K562 (cell line): ENCODE measurements at regions not wholly inside any gene's neighbourhood (a gene's known extent, or its start where the extent isn't known, plus 50 kb on each side); places are given as distances from the start of the nearest gene placed in this dataset.

Experiments
- ATAC-seq: fragments of 200-7000 bp; cut with Tn5 transposase; 3 replicates; pipeline ENCODE4 v1.9.1; 2020; ENCODE audit warnings: moderate library complexity
- BruUV-seq: library from RNA; stranded (reverse); fragments of 400-500 nt; replicated peaks from 2 replicates; lab custom pipeline; 2021; lab: Mats Ljungman, UMichigan
- CTCF ChIA-PET: fragments of 300-600 bp; formaldehyde crosslinking; extraction: SDS; loops from one replicate; lab custom pipeline; 2021; ENCODE audit warnings: low intra/inter-chr PET ratio; lab: Yijun Ruan, JAX
- POLR2A ChIA-PET: fragments of 300-600, 350-650 bp; sonication (Branson Sonifier 250); formaldehyde crosslinking; extraction: SDS; loops from one replicate; lab custom pipeline; 2021; ENCODE audit warnings: antibody characterized with exemption, inconsistent platforms; lab: Yijun Ruan, JAX
- DNase-seq, 4 experiments: peaks; one replicate each; pipeline versions ENCODE4 v3.0.0 to v3.0.0-alpha.2; 2011 to 2018; ENCODE audit warnings: low spot score in 3 of 4, mixed read lengths in 3 of 4; ENCODE audit errors: extremely low read depth in 1 of 4
- FAIRE-seq: peaks from 2 replicates; lab custom pipeline; 2011; peaks lifted over from hg19 to GRCh38; lab: Jason Lieb, UNC
- H2AFZ ChIP-seq: 2 replicates; pipeline ENCODE4 v1.6.0; 2011; ENCODE audit warnings: low read depth, low read length, control low read depth, inconsistent platforms
- H3K27ac ChIP-seq: fragments of 200-600 bp; 3 replicates; pipeline ENCODE4 v1.8.0; 2011; ENCODE audit warnings: low read depth, mild to moderate bottlenecking, control low read depth, inconsistent platforms, low read length, moderate library complexity, mixed read lengths; ENCODE audit errors: extremely low read depth
- H3K27me3 ChIP-seq, 2 experiments: fragments of 300-600 bp in 1 of 2; 2 replicates in 1 of 2; 3 replicates in 1 of 2; pipeline versions ENCODE4 v1.6.0 to v1.8.0; 2011; ENCODE audit warnings: inconsistent platforms in 2 of 2, low read length in 2 of 2, mild to moderate bottlenecking in 1 of 2, mixed read lengths in 1 of 2, moderate library complexity in 1 of 2; ENCODE audit not compliant: control insufficient read depth in 2 of 2, insufficient read depth in 2 of 2
- H3K36me3 ChIP-seq: fragments of 300-600 bp; 3 replicates; pipeline ENCODE4 v1.8.0; 2011; ENCODE audit warnings: mild to moderate bottlenecking, low read length, inconsistent platforms; ENCODE audit not compliant: control insufficient read depth, insufficient read depth
- H3K4me1 ChIP-seq, 2 experiments: fragments of 200-600 bp in 1 of 2; replicated peaks in 1 of 2; 2 replicates in 1 of 2; 3 replicates in 1 of 2; pipeline versions ENCODE4 v1.5.1 to v1.8.0; 2011; ENCODE audit warnings: inconsistent platforms in 2 of 2, low read length in 2 of 2, mild to moderate bottlenecking in 1 of 2, mixed read lengths in 1 of 2, moderate library complexity in 1 of 2; ENCODE audit not compliant: control insufficient read depth in 2 of 2, insufficient read depth in 2 of 2
- H3K4me2 ChIP-seq: 2 replicates; pipeline ENCODE4 v1.6.1; 2011; ENCODE audit warnings: low read length, control low read depth, inconsistent platforms, mixed read lengths; ENCODE audit not compliant: insufficient read depth
- H3K4me3 ChIP-seq: fragments of 200-600 bp; sonication (generic), shearing (Covaris generic); 2 replicates; pipeline ENCODE4 v1.5.1; 2016; ENCODE audit warnings: control low read depth, inconsistent platforms
- H3K79me2 ChIP-seq: fragments of 200-600 bp; 3 replicates; pipeline ENCODE4 v1.8.0; 2011; ENCODE audit warnings: low read length, inconsistent platforms; ENCODE audit not compliant: control insufficient read depth, insufficient read depth
- H3K9ac ChIP-seq, 2 experiments: 2 replicates each; pipeline versions ENCODE4 v1.6.0 to v1.6.1; 2011; ENCODE audit warnings: low read depth in 2 of 2, low read length in 2 of 2, control low read depth in 1 of 2, inconsistent platforms in 1 of 2, mild to moderate bottlenecking in 1 of 2, mixed read lengths in 1 of 2; ENCODE audit not compliant: insufficient read depth in 1 of 2
- H3K9me1 ChIP-seq: one replicate; pipeline ENCODE4 v1.6.0; 2011; ENCODE audit warnings: inconsistent platforms, mild to moderate bottlenecking, low read length, moderate library complexity; ENCODE audit not compliant: control insufficient read depth, insufficient read depth
- H3K9me3 ChIP-seq: replicated peaks from 2 replicates; pipeline ENCODE4 v1.5.1; 2011; ENCODE audit warnings: low read depth, low read length, inconsistent platforms; ENCODE audit not compliant: control insufficient read depth, insufficient read depth
- H4K20me1 ChIP-seq: replicated peaks from 2 replicates; pipeline ENCODE4 v1.6.1; 2011; ENCODE audit warnings: low read length, inconsistent platforms, mixed read lengths; ENCODE audit not compliant: control insufficient read depth, insufficient read depth
- CREB3 ChIP-seq: fragments of 450-650 bp; conservative IDR thresholded peaks from 2 replicates; pipeline ENCODE4 v1.6.1; 2016; ENCODE audit warnings: missing genetic modification characterization, low read depth, mild to moderate bottlenecking, missing compliant biosample characterization, moderate library complexity
- HOMEZ ChIP-seq: fragments of 250-450 bp; sonication (Bioruptor Pico); IDR thresholded peaks from 2 replicates; pipeline ENCODE4 v1.4.0; 2020; ENCODE audit warnings: mild to moderate bottlenecking, moderate library complexity
- JUND ChIP-seq, 2 experiments: IDR thresholded peaks; 2 replicates in 1 of 2; 3 replicates in 1 of 2; pipeline ENCODE4 v1.6.1; 2011; ENCODE audit warnings: borderline replicate concordance in 2 of 2, low read depth in 2 of 2, low read length in 2 of 2, improper control_type of control experiment in 1 of 2, missing biosample characterization in 1 of 2, missing genetic modification characterization in 1 of 2, missing genetic modification reagents in 1 of 2
- in situ Hi-C: fragments of 300-500 bp; cut with MboI; formaldehyde crosslinking; loops from 4 replicates; pipeline ENCODE4 v1.15.0; 2018; ENCODE audit warnings: inconsistent platforms, mixed read lengths
- intact Hi-C: fragments of 100-400 bp; cut with micrococcal nuclease; formaldehyde crosslinking; loops from 2 replicates; pipeline ENCODE4 v1.14.2; 2022

GRCh38 chr13:80224468-80224867, 116.5 kb downstream of the SPRY2 start:
- Histone ChIP-seq H3K36me3 (no peaks in the 10 kb centered on the region), H3K4me1 (no peaks in the 10 kb centered on the region), H3K9me1 (no peaks in the 10 kb centered on the region), H2AFZ (no peak overlapping the region), H3K79me2 (no peaks in the 10 kb centered on the region), H3K9ac (no peak overlapping the region), H3K9me3 (no peaks in the 10 kb centered on the region), H3K27me3 (no peaks in the 10 kb centered on the region), H3K4me3 (no peak overlapping the region), H3K27ac (no peak overlapping the region), H4K20me1 (no peaks in the 10 kb centered on the region), H3K4me2 (no peak overlapping the region)
- POLR2A ChIA-PET: no interaction called here
- ATAC-seq: no peak
- FAIRE-seq: no peak
- BruUV-seq: no TSS peak
- TF ChIP-seq HOMEZ (CRISPR knock-in tag) (no peak), JUND (IDR thresholded peaks at IDR 0.05; ENCODE audit: borderline replicate concordance, low read depth, low read length) (no peak), JUND (tag; IDR thresholded peaks at IDR 0.05; ENCODE audit: borderline replicate concordance, low read depth, low read length) (0 out of 3 replicates have a peak, but pooled peaks have one; percentile 16), CREB3 (tag) (no peak)
- in situ Hi-C loops (no loop called here), intact Hi-C loops (no loop called here)
- DNase-seq: no peak
- CTCF ChIA-PET: no interaction called here
